ENCODE measurements at regions not wholly inside any gene's neighbourhood (a gene's known extent, or its start where the extent isn't known, plus 50 kb on each side); places are given as distances from the start of the nearest gene placed in this dataset.

GRCh38 chr22:49102367-49102766, 725.3 kb downstream of the BRD1 start:
- Histone ChIP-seq H2BK120ac (ENCODE audit: low read depth, low read length) (no peak overlapping the region), H3K4me2 (ENCODE audit: low read depth, low read length) (no peak overlapping the region), H4K5ac (ENCODE audit: low read depth, low read length) (no peak overlapping the region), H3K36me3 (ENCODE audit: control insufficient read depth, insufficient read depth, low read length) (no peaks in the 10 kb centered on the region), H4K91ac (ENCODE audit: insufficient read depth, low read depth, low read length) (no peak overlapping the region), H2AK5ac (ENCODE audit: low read depth, low read length) (no peak overlapping the region), H3K4ac (ENCODE audit: low read depth, low read length) (no peak overlapping the region), H3K79me1 (ENCODE audit: low read depth in 1 of 2, low read length in 2 of 2) (no peaks in the 10 kb centered on the region), H2BK20ac (ENCODE audit: low read depth, low read length) (no peak overlapping the region), H3K9ac (ENCODE audit: low read depth, low read length) (no peak overlapping the region), H4K8ac (ENCODE audit: low read depth in 2 of 2, low read length in 2 of 2) (no peak overlapping the region), H3K27me3 (ENCODE audit: control insufficient read depth, insufficient read depth, low read length) (no peaks in the 10 kb centered on the region), H2AFZ (replicated peaks; ENCODE audit: low read length, poor library complexity) (no peak overlapping the region), H3K9me3 (ENCODE audit: control insufficient read depth, insufficient read depth, low read length) (peaks cover 54% of the 10 kb centered on the region), H3K56ac (ENCODE audit: extremely low read depth, insufficient read depth, low read length) (no peak overlapping the region), H3K9me1 (ENCODE audit: insufficient read depth, low read length) (no peaks in the 10 kb centered on the region), H3K4me1 (ENCODE audit: control insufficient read depth, insufficient read depth, low read length) (no peaks in the 10 kb centered on the region), H3K27ac (ENCODE audit: insufficient read depth, low read length) (no peak overlapping the region), H3K23ac (ENCODE audit: low read depth, low read length) (no peak overlapping the region), H3K4me3 (ENCODE audit: insufficient read depth, low read depth, low read length) (no peak overlapping the region), H4K20me1 (ENCODE audit: insufficient read depth, low read length) (no peaks in the 10 kb centered on the region), H2BK15ac (ENCODE audit: low read depth, low read length) (no peak overlapping the region), H2BK5ac (ENCODE audit: low read depth, low read length, poor library complexity, severe bottlenecking) (no peak overlapping the region), H2AK9ac (replicated peaks; ENCODE audit: low read depth, low read length, poor library complexity) (no peak overlapping the region), H3K14ac (replicated peaks; ENCODE audit: low read depth, low read length) (no peak overlapping the region), H3K18ac (ENCODE audit: low read depth, low read length) (no peak overlapping the region)
- in situ Hi-C loops (cut with MboI; ENCODE audit: low sequenced_read_pairs) (no loop called here), intact Hi-C loops (cut with micrococcal nuclease) (no loop called here), dilution Hi-C loops (cut with HindIII; ENCODE audit: low sequenced_read_pairs, unreplicated experiment) (no loop called here)
- BruUV-seq (replicated peaks) = no TSS peak
- DNase-seq = no peak
- TF ChIP-seq FOS (IDR thresholded peaks at IDR 0.05; ENCODE audit: low read depth, low read length) = no peak
- TF ChIP-seq SMC3 (IDR thresholded peaks at IDR 0.05; ENCODE audit: low read depth, low read length) = no peak
- TF ChIP-seq MXI1 (IDR thresholded peaks at IDR 0.05; ENCODE audit: borderline replicate concordance, low read depth, low read length) = no peak
- TF ChIP-seq BHLHE40 (IDR thresholded peaks at IDR 0.05; ENCODE audit: low read depth, low read length) = no peak
- no peak for TF ChIP-seq CTCF (conservative IDR thresholded peaks at IDR 0.05; ENCODE audit: low read depth, low read length)
- TF ChIP-seq ELK1 (IDR thresholded peaks at IDR 0.05; ENCODE audit: borderline replicate concordance, low read depth, low read length) = no peak
- no peak for TF ChIP-seq POLR2A (IDR thresholded peaks at IDR 0.05; ENCODE audit: low read depth, low read length)
- no peak for TF ChIP-seq MAZ (IDR thresholded peaks at IDR 0.05; ENCODE audit: borderline replicate concordance, low read depth, low read length)
- no peak for TF ChIP-seq MAFK (IDR thresholded peaks at IDR 0.05; ENCODE audit: low read depth, low read length)
- TF ChIP-seq RCOR1 (IDR thresholded peaks at IDR 0.05; ENCODE audit: insufficient replicate concordance, low read length) = no peak
- TF ChIP-seq RAD21 (IDR thresholded peaks at IDR 0.05; ENCODE audit: low read length) = no peak
- no peak for TF ChIP-seq NFE2L2 (IDR thresholded peaks at IDR 0.05; ENCODE audit: low read depth, low read length)
- no peak for TF ChIP-seq CEBPB (IDR thresholded peaks at IDR 0.05; ENCODE audit: low read depth, low read length)
- TF ChIP-seq RFX5 (IDR thresholded peaks at IDR 0.05; ENCODE audit: low read depth, low read length) = no peak
- no peak for TF ChIP-seq CHD1 (IDR thresholded peaks at IDR 0.05; ENCODE audit: low read depth, low read length)
- TF ChIP-seq, protein P1, sequence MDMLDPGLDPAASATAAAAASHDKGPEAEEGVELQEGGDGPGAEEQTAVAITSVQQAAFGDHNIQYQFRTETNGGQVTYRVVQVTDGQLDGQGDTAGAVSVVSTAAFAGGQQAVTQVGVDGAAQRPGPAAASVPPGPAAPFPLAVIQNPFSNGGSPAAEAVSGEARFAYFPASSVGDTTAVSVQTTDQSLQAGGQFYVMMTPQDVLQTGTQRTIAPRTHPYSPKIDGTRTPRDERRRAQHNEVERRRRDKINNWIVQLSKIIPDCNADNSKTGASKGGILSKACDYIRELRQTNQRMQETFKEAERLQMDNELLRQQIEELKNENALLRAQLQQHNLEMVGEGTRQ (IDR thresholded peaks at IDR 0.05; ENCODE audit: low read depth, low read length) = no peak
- ChIA-PET POLR2A (ENCODE audit: unreplicated experiment) (no interaction called here), CTCF (no interaction called here)
- WGBS, 2 experiments (ENCODE audit: extremely low coverage in 2 of 2, insufficient read length in 1 of 2) = 68% methylated on average over 12 of the region's 20 CpGs; no CpG with 5 or more reads in 1 of the 2 experiments
- no peak for ATAC-seq (ENCODE audit: low read depth)

Data from IMR-90 (cell line).